Calu3 (cell line): ENCODE measurements at regions not wholly inside any gene's neighbourhood (a gene's known extent, or its start where the extent isn't known, plus 50 kb on each side); places are given as distances from the start of the nearest gene placed in this dataset.

Source experiments
- BruUV-seq: library from RNA; stranded (reverse); fragments of 400-500 nt; replicated peaks from 2 replicates; lab custom pipeline; 2021; lab: Mats Ljungman, UMichigan
- CTCF ChIA-PET: fragments of 300-600 bp; sonication (Branson Sonifier 250); formaldehyde crosslinking; loops from one replicate; lab custom pipeline; 2022; ENCODE audit warnings: antibody characterized with exemption; lab: Charles Lee
- DNase-seq: peaks from one replicate; pipeline ENCODE4 v3.0.0; 2022
- H3K27ac Mint-ChIP-seq: one replicate; pipeline ENCODE4 v1.8.0; 2022; ENCODE audit warnings: mixed read lengths; ENCODE audit not compliant: unreplicated experiment
- H3K27me3 Mint-ChIP-seq: one replicate; pipeline ENCODE4 v1.8.0; 2022; ENCODE audit warnings: mixed read lengths; ENCODE audit not compliant: unreplicated experiment
- H3K36me3 Mint-ChIP-seq: one replicate; pipeline ENCODE4 v1.8.0; 2022; ENCODE audit warnings: mild to moderate bottlenecking, moderate library complexity, mixed read lengths; ENCODE audit not compliant: insufficient read depth, unreplicated experiment
- H3K4me1 Mint-ChIP-seq: one replicate; pipeline ENCODE4 v1.8.0; 2022; ENCODE audit warnings: mild to moderate bottlenecking, low read depth, mixed read lengths; ENCODE audit not compliant: unreplicated experiment
- H3K4me3 Mint-ChIP-seq: one replicate; pipeline ENCODE4 v1.8.0; 2022; ENCODE audit warnings: mild to moderate bottlenecking, low read depth, moderate library complexity, mixed read lengths; ENCODE audit not compliant: unreplicated experiment
- H3K9me3 Mint-ChIP-seq: one replicate; pipeline ENCODE4 v1.8.0; 2022; ENCODE audit warnings: low read depth, mixed read lengths; ENCODE audit not compliant: unreplicated experiment
- intact Hi-C: fragments of 100-400 bp; cut with micrococcal nuclease; formaldehyde crosslinking; loops from one replicate; pipeline ENCODE4 v1.10.0; 2022; ENCODE audit not compliant: unreplicated experiment
- TF ChIP-seq, protein P1 (sequence below): fragments of 200-600 bp; IDR thresholded peaks from one replicate; pipeline ENCODE4 v1.8.0; 2022; ENCODE audit warnings: antibody characterized with exemption; ENCODE audit not compliant: unreplicated experiment

DNA sequence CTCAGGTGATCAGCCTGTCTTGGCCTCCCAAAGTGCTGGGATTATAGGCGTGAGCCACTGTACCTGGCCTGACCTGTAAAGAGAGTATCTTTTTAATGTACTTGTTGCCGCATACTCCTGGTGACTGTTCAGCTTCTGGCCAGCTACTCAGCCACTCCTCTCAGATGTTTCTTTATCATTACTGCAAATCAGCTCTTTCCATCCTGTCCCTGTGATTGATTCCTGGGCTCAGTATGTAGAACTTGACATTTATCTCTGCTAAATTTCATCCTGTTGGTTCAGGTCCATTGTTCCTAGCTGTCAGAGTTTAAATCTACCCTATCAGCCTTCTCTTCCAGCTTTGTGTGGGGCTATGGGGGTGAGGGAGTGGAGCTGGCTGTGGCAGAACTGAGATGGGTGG lies 211.5 kb upstream of the ASIC2 start:
- intact Hi-C loops = no loop called here
- Mint-ChIP-seq H3K27me3 (peaks cover 56% of the 10 kb centered on the region), H3K9me3 (no peaks in the 10 kb centered on the region), H3K4me1 (no peaks in the 10 kb centered on the region), H3K27ac (no peak overlapping the region), H3K4me3 (no peak overlapping the region), H3K36me3 (no peaks in the 10 kb centered on the region)
- no peak for DNase-seq
- CTCF ChIA-PET = interaction anchor here (0.7 kb wide), 1 partner anchor 1904 kb away, joined by 3 read pairs; no protein-coding TSS in a partner anchor
- TF ChIP-seq, protein P1, sequence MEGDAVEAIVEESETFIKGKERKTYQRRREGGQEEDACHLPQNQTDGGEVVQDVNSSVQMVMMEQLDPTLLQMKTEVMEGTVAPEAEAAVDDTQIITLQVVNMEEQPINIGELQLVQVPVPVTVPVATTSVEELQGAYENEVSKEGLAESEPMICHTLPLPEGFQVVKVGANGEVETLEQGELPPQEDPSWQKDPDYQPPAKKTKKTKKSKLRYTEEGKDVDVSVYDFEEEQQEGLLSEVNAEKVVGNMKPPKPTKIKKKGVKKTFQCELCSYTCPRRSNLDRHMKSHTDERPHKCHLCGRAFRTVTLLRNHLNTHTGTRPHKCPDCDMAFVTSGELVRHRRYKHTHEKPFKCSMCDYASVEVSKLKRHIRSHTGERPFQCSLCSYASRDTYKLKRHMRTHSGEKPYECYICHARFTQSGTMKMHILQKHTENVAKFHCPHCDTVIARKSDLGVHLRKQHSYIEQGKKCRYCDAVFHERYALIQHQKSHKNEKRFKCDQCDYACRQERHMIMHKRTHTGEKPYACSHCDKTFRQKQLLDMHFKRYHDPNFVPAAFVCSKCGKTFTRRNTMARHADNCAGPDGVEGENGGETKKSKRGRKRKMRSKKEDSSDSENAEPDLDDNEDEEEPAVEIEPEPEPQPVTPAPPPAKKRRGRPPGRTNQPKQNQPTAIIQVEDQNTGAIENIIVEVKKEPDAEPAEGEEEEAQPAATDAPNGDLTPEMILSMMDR = no peak
- no TSS peak for BruUV-seq

GRCh38 chr17:33506889-33507650 lies 214.0 kb upstream of the ASIC2 start:
- Mint-ChIP-seq H3K9me3 (no peaks in the 10 kb centered on the region), H3K4me1 (no peaks in the 10 kb centered on the region), H3K4me3 (no peak overlapping the region), H3K36me3 (no peaks in the 10 kb centered on the region), H3K27ac (no peak overlapping the region), H3K27me3 (peaks cover 53% of the 10 kb centered on the region)
- intact Hi-C loops = no loop called here
- no peak for DNase-seq
- BruUV-seq = no TSS peak
- TF ChIP-seq, protein P1 = no peak
- CTCF ChIA-PET = no interaction called here

- CTCF ChIA-PET = no interaction called here
- Mint-ChIP-seq H3K27me3 (peaks cover 43% of the 10 kb centered on the region), H3K9me3 (no peaks in the 10 kb centered on the region), H3K4me1 (no peaks in the 10 kb centered on the region), H3K27ac (no peak overlapping the region), H3K36me3 (no peaks in the 10 kb centered on the region), H3K4me3 (no peak overlapping the region)
- TF ChIP-seq, protein P1 = no peak
- no TSS peak for BruUV-seq
- no peak for DNase-seq
- intact Hi-C loops = no loop called here
Observed at GRCh38 chr17:33508215-33508614, 215.1 kb upstream of the ASIC2 start.

GRCh38 chr17:33509331-33509730 lies 216.2 kb upstream of the ASIC2 start:
- H3K27me3 Mint-ChIP-seq = peaks cover 33% of the 10 kb centered on the region
- H3K9me3 Mint-ChIP-seq = no peaks in the 10 kb centered on the region

More at GRCh38 chr17:33509331-33509730, 216.2 kb upstream of the ASIC2 start:
- intact Hi-C loops = no loop called here
- DNase-seq = no peak
- H3K4me1 Mint-ChIP-seq = no peaks in the 10 kb centered on the region
- no peaks in the 10 kb centered on the region for H3K36me3 Mint-ChIP-seq
- no peak overlapping the region for H3K27ac Mint-ChIP-seq
- TF ChIP-seq, protein P1 = no peak
- CTCF ChIA-PET = no interaction called here
- no TSS peak for BruUV-seq
- no peak overlapping the region for H3K4me3 Mint-ChIP-seq
